IPS-NIHi7 (cell line): ENCODE measurements at regions not wholly inside any gene's neighbourhood (a gene's known extent, or its start where the extent isn't known, plus 50 kb on each side); places are given as distances from the start of the nearest gene placed in this dataset.
"Not testable (repeated sequence)": the region's sequence is repeated elsewhere in the genome, so short reads cannot be mapped to it uniquely, and the experiment has no call there.

Experiments
- DNase-seq: peaks from one replicate; pipeline ENCODE4 v3.0.0; 2012; ENCODE audit warnings: mixed read lengths; ENCODE audit errors: extremely low spot score

GRCh38 chr13:99737481-99738245, 233.9 kb downstream of the ZIC5 start:
- no peak for DNase-seq

GRCh38 chr13:99736541-99736940, 235.0 kb downstream of the ZIC5 start:
- DNase-seq = no peak

DNA sequence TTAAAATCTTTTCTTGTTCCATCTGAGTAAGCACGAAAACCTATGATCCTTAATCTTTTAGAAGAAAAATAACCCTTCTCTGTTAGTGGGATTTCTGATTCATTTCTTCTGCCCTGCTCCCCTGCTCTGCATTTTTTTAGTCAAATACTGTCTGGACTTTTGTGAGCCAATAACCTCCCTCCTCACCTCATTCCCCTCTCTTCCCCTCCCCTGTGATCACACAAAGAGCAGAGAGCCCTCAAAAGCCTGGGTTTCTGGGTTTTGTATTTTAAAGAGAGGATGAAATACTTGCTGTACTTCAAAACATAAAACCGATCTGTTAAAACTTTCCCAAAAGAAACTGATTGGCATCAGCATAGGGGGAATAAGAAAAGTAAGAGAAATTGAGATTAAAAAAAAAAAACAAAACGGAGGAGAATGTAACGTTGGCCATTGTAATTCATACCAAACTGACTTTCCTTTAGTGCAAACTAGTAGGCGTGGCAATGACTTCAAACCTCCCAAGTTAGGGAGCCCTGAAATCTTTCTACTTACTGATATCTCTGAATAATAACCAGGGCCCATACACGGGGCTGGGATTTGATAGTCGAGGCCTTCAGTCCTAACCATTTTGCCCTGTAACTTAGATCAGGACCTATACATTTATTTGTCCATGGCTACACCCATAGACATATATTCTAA, 232.9 kb downstream of the TM9SF2 start:
- no peak for DNase-seq

GRCh38 chr13:99733346-99733745, 232.1 kb downstream of the TM9SF2 start:
- no peak for DNase-seq

GRCh38 chr13:99731747-99732146, 230.5 kb downstream of the TM9SF2 start:
- DNase-seq = no peak

DNA sequence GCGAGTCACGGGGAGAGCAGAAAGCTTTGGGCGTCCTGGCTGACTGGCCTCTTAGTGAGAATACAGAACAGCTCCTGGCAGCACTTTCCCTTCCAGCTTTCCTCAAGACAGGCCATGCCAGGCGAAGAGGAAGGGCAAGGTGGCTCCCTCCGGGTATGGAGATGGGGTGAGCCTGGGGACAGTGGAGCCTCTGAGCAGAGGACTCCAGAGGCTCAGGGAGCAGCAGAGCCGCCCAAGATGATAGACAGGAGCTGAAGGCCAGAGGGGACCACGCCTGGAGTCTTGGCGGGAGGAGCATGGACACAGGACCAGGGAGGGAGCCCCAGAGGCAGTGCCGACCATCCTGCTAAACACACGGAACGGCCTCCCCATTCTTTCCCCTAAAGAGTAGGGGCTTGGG, 229.1 kb downstream of the TM9SF2 start:
- no peak for DNase-seq

DNA sequence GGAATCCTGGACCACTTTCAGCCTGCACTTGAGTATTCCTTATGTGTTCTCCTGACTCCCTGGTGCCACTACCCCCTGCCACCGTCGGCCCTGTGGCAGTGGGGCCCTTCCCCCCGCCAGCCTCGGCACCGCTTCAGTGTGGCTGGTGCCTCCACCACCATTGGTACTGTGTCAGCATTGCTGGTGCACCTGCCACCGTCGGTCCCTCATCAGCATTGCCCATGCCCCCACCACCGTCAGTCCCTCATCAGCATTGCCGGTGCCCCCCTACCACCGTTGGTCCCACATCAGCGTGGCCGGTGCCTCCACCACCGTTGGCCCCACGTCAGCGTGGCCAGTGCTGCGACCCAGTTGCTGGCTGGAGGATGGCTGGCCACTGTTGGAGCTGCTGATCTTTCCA, 228.5 kb downstream of the TM9SF2 start:
- no peak for DNase-seq

DNA sequence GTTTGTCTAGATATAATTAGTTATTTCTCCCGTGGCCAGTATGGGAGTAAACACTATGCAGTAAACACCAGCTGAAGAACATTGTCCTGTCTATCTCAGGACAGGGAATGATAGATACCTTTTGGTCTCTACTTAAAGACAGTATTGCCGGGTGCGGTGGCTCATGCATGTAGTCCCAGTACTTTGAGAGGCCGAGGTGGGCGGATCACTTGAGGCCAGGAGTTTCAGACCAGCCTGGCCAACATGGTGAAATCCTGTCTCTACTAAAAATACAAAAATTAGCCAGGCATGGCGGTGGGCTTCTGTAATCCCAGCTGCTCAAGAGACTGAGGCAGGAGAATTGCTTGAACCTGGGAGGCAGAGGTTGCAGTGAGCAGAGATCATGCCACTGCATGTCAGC, 226.4 kb downstream of the TM9SF2 start:
- not testable (repeated sequence) for DNase-seq

GRCh38 chr13:99726282-99726894, 225.1 kb downstream of the TM9SF2 start:
- no peak for DNase-seq

GRCh38 chr13:99725644-99726043, 224.4 kb downstream of the TM9SF2 start:
- no peak for DNase-seq

DNA sequence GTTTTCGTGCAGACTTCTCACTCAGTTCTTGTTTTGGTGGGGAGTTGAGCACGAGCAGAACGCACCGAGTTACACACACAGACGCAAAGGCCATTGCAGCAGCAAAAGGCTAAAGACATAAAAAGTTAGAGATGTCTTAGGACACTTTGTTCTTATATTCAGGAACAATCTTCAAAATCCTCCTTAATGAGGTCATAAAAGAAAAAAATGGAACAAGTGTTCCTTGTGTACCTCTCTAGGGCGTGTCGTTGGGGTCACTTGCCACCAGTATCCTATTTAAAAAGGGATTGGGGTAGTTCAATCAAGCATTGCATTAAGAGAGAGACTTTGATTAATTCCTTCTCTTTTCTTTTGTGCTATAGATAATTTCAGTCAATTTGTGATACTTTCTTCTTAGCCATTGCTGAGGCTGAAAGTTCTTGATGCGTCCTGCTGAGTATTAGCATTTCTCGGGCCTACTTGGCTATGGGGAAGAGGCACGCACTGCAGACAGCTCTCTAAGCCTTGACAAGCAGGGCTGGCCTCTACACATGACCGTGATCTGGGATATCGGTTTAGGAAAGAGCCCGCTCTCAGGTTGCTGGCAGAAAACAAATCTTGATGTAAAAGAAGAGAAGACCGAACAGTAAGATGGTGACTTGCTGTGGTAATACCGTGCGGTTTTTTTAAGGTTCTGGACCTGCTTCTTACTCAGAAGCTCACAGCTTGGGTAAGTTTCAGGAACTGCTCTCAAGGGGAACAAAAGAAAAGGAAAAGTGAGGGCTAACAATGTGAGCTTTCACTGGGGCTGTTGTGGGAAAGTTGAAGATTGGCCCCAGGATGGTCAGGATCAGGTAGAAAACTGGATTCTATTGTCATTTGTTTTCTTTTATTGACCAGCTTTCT, 223.6 kb downstream of the TM9SF2 start:
- DNase-seq = no peak

GRCh38 chr13:99723878-99724277, 222.6 kb downstream of the TM9SF2 start:
- DNase-seq = no peak

GRCh38 chr13:99722931-99723330, 221.7 kb downstream of the TM9SF2 start:
- no peak for DNase-seq

DNA sequence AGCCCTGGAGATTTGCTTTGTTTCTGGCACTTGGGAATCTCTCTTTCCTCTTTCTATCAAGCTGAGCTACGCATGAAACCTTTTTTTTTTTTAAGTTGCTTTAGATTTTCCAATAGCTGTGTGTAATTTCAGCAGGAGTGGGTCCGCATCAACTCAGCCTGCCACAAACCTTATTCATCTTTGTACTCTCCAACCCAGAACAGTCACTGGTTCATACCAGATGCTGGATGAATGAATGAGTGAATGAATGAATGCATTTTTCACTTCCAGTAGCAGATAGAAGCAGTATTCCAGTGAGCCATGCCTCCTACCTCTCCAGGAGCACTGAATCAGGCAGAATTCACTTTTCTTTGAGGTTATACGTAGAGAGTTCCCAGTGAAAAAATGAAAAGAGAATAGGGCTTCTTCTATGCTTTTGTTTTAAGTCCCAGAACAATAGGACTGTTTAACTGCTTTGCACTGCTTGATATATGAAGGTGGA, 221.1 kb downstream of the TM9SF2 start:
- DNase-seq = no peak

- DNase-seq = no peak
Measured at GRCh38 chr13:99721606-99722337, 220.5 kb downstream of the TM9SF2 start.

DNA sequence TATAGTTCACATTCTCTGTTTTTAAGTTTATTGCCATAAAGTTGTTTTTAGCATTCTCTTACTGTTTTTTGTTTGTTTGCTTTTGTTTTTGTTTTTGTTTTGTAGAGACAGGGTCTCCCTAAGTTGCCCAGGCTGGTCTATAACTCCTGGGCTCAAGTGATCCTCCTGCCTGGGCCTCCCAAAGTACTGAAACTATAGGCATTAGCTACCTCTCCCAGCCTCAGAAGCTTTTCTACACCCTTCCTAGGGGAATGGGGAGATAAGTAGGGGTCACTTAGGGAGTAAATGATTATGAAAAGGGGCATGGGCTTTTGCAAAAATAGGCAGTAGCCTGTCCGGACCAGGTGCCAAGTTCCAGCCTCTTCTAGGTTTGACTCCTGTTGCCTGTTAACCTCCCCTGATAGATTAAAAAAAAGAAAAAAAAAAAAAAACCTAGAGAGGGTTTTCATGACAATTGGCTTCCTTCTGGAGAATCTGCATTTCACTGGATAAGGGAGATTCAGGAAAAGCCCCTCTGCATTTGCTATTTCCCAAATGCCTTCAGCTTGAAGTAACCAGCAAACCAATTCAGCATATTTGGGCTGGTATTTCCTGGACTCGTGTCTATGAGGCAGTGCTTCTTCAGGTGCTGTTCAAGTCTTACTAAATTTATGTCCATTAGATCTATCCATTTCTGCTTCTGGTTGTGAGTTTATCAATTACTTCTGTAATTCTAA, 216.8 kb downstream of the TM9SF2 start:
- peak; percentile 28 for DNase-seq

DNA sequence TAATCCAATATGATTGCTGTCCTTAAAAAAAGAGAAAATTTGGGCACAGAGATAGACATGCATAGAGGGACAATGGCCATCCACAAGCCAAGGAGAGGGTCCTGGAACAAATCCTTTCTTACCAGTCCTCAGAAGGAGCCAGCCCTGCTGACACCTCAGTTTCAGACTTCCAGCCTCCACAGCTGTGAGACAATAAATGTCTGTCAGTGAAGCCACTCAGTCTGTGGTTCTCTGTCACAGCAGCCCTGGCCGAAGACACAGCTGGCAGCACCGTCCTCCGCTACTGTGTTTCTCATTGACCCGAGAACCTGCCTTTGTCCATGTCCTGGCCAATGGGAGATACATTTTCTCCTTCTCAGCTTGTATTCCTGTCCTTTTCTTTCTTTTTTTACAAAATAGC, 207.9 kb downstream of the TM9SF2 start:
- no peak for DNase-seq

GRCh38 chr13:99704390-99704789, 203.1 kb downstream of the TM9SF2 start:
- DNase-seq = no peak

DNA sequence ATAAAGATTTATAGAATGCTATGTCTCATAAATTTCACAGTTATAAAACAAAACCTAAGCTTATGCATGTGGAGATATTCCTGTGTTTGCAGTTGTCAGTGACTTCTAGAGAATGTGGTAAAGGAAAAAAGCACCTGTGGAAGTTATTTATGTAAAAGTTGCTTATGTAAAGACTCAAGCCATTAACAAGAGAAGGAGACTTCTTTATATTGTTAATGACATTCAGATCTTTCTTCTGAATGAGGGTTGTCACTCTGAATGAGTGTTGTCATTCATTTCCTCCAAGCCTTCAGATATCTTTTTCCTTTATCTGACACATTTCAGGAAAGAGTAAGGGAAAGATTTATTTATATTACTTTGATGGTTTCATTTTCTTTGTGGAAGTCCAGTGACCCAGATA, 202.6 kb downstream of the TM9SF2 start:
- no peak for DNase-seq

DNA sequence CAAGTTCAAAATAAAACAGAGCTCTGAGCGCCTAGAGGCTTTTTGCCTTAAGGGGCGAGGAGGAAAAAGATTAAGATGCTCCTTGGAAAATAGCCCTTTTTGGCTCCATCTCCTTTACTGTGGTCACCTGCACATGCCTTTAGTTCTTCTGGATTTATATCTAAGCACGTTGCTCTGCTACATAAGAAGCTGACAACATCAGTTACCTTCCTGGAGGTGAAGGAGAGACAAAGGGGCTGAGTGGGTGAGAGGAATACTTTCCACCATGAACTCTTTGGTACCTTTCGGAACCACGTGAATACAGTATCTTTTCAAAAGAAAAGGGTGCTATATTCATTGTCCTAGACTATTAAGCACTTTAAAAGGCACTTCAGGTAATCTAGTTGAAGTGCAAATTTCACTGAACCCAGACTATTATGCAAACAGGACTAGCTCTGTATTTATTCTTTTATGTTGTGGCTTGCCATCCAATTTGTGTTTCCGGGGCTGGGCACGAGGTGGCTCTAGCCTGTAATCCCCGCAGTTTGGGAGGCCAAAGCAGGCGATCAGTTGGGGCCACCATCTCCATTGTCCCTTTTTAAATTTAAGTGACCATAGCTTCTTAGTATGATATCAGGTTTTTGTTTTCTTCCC, 201.5 kb downstream of the TM9SF2 start:
- no peak for DNase-seq
